GM18867 (cell line): ENCODE measurements at regions not wholly inside any gene's neighbourhood (a gene's known extent, or its start where the extent isn't known, plus 50 kb on each side); places are given as distances from the start of the nearest gene placed in this dataset.
"Not testable (repeated sequence)": the region's sequence is repeated elsewhere in the genome, so short reads cannot be mapped to it uniquely, and the experiment has no call there.

Experiments
- ATAC-seq: cut with Tn5 transposase; IDR thresholded peaks from one replicate; pipeline ENCODE4 v1.9.1; 2021; ENCODE audit warnings: mild to moderate bottlenecking, moderate library complexity; ENCODE audit not compliant: unreplicated experiment

DNA sequence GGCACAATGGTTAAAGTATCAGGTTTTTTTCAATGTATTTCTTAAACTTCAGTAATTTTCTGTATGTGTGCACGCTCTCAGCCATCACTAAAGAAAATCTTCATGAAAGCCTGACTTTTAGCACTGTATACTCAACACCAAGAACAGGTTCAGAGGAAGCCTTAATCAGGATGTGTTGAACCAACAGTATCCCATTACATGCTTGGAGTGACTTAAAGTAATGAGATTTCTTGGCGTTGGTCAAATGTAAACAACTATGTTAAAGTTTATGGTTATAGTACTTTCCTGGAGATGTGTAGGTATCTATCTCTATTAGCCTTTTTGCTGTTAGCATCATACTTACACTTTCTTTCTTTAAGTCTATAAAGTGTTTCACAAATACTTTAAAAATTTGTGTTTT is 335.0 kb downstream of the CCER1 start:
- ATAC-seq, result no peak

DNA sequence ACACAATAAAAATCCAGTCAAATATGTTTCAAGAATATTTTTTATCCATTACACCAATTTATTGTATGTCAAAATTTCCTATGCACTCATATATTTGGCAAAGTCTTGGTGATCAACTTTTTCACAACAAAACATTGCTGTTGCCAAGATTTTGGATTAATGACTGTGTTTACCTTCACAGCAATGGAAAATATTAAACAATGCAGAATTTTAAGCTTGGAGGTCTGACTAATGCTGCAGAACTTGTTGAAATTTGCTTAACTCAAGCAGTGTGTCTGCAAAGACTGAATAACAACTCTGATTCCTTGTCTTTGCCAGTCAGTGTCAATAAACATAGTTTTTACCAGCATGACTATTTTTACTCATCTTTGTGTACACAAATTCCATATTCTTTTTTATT is 336.4 kb downstream of the CCER1 start:
- ATAC-seq, result no peak

DNA sequence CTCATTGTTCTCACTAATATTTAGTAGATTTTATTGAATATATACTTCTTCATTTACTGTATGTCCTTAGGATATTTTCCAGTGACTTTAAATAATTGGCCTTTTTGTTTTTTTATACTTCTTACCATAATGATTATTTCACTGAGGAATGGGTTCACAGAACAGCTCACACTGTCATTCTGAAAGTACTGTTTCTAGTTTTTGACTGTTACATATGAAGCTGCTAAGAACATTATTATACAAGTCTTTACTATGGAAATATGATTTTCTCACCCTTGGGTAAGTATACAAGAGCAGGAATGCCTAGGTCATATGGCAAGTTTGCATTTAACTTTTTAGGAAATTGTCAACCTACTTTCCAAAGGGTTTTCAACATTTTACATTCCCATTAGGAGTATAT is 343.1 kb downstream of the CCER1 start:
- no peak for ATAC-seq

DNA sequence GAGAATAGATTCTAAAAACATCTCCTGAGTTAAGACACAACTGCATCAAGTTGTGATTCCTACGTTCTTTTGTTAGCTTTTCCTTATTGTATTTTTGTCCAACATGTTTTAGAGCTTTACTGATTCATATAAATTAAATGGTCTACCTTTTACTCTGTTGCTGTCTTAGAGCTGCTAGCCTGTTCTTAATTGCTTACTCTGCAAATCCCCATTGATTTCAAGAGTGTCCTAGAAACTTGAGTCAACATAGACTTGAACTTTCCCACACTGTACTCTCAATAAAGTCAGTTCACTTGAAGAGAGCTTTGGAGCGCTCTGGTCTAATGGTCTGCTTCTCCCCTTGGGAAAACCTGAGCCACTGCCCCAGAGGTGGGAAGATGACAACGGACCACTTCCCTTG is 343.9 kb downstream of the CCER1 start:
- ATAC-seq, result no peak

DNA sequence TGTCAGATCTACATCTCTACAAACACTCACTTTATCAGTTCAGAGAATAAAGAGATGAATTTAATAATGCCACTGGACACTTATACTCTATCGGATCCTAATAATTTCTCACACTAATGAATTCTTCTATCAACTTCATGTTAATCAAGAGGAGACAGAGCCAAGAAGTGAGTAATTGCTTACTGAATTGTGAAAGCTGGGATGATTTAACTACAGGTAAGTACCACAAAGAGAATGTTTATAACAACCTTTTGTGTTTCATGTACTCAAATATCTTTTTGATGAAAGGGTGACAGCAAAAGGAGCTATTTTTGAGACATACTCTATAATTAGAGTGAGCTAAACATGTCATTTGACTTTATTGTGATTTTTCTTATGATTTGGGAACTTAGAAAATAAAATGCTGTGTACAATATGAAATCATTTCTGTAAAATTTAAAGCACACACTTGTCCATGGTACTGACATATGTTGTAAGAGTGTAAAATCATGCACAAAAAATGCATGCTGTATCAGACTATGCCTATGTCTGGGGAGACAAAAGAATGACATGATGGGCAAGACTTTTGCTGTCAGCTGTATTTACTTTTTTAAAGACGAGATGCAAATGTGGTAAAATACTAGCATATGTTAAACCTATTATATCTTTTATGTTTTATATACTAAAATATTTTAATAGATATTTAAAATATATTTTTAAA is 361.2 kb downstream of the CCER1 start:
- ATAC-seq, result no peak

DNA sequence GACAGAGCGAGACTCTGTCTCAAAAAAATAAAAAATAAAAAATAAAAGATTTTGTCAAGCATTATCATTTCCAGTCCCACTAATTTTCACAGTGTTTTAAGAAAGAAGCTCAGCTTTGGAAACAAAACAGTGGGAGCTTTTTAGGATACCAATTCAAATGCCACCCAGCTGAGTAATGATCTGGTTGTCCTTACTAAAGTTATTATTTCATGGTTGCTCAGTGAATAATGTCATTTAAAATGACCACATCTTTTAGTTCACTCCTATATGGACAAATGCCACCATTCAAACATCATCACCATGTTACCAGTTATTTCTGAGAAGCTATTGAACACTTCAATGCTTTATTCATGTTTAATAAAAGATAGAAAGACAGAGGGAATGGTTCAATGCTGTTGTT is 365.0 kb downstream of the CCER1 start:
- no peak for ATAC-seq

DNA sequence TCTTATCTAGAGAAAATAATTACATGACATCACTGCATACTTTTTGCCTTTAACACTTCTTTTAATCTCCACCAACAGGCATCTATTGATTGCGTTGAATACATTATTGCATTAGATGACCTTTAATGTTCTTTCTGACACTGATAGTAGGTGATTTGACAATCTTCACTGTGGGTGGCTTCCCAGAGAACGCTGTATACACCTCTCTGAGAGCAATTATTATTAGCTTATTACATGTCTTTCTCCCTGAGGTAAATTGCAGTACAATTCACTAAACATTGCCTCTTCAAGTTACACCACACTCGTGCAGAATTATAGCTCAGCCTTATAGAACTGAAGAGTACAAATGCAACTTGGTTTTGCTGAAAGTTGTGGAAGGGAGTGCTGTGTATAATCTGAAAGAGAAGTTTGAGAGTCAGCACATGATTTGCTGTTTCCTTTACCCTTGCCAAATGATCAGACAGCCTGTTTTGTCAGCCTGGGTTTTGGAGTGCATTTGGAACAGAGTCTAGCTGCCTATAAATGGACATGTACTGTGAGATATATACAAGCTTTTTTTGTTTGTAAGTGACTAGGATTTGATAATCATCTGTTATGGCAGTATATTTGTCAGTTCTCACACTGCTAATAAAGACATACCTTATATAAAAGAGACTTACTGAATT is 369.2 kb downstream of the CCER1 start:
- ATAC-seq, result no peak

DNA sequence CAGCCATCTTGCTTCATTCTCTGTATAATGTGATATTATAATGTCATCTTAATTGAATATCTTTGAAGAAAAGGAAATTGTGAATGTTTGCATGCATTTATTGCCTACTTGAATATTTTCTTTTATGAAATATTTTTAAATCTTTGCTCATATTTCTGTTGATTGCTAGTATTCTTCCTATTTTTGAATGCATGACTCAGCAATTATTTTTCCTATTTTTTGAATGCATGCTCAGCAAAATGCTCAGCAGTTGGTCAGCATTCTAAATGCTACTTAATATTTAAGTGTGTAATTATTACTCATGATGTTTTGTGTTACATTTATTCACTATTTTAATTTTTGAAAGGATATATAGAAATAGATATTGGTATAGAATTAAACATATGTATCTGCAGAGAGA is 378.3 kb downstream of the CCER1 start:
- ATAC-seq, result no peak

DNA sequence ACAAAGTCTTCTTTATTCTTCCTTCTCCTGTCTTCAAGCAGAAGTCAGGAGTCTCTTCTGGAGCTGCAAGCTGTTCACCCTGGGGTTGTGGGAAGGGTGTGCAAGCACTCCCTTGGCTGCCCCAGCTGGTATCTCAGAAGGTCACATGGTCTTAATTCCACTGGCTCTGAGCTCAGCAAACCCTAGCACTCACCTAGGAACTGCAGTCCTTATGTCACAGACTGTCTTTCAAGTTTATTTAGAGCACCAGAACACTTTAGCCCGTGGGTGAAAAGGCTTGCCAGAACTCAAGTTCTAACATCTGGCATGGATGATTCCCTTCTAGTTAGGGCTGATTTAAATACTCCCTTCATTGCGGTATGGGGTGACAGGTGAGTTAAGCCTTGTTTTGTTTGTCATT is 379.0 kb downstream of the CCER1 start:
- ATAC-seq, result no peak

DNA sequence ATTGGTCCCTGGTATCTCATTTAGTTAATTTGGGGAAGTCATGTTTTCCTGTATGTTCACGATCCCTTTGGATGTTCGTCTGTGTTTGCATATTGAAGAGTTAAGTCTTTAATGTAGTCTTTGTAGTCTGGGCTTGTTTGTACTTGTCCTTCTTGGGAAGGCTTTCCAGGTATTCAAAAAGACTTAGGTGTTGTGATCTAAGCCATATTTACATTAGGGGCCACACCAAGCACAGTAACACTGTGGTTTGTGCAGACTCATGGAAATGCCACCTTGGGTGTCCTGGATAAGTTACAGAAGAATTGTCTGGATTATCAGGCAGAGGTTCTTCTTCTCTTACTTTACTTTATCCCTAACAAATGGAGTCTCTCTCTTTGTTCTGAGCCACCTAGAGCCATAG is 380.3 kb downstream of the CCER1 start:
- no peak for ATAC-seq

DNA sequence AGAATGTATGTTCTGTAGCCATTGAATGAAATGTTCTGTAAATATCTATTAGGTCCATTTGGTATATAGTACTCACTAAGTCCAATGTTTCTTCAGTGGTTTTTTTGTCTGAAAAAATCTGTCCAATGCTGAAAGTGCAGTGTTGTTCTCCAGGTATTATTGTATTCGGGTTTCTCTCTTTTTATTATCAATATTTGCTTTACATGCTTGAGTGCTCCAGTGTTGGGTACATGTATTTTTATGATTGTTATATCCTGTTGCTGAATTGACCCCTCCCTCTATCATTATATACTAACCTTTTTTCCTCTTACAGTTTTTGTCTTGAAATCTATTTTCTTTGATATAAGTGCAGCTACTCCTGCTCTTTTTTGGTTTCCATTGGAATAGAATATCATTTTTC is 382.2 kb downstream of the CCER1 start:
- ATAC-seq, result no peak

DNA sequence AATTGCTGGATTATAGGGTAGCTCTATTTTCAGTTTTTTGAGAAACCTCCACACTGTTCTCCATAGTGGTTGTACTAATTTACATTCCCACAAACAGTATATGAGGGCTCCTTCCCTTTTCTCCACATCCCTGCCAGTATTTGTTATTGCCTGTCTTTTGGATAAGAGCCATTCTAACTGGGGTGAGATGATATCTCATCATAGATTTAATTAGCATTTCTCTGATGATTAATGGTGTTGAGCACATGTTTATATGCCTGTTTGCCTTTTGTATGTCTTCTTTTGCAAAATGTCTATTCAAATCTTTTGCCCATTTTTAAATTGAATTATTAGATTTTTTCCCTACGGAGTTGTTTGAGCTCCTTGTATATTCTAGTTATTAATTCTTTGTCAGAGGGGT is 385.3 kb downstream of the CCER1 start:
- ATAC-seq, result no peak

DNA sequence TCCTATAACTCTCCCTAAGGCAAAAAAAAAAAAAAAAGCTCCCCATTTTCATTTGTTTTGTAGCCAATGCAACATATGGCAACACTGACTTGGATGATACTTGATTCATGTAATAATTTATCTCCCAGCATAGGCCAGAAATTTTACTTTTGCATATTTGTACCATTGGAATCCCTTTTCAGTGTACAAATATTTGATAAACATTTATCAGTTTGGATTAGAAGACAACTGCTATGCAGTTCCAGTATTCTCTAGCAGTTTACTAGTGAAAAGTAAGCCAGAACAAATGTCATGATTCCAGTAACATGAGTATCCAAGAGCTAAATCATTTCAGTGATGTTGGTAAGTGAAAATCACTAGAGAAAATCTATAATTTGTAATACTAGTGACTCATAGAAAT is 392.3 kb downstream of the CCER1 start:
- ATAC-seq, result no peak

DNA sequence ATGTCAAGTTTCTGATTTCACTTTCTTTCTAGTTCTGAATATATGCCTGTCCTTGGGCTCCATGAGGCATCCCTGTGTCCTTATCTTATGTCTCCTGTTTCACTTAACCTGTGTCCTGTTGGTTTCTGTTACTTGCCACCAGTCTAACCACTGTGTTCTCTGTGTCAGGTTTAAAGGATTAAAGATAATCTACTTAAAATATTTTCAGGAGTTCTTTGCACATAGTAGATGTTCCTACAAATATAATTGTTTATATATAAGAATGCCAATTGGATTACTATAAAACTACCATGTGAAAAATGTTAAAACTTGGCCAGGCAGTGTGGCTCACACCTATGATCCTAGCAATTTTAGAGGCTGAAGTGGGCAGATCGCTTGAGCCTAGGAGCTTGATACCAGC is 406.4 kb downstream of the CCER1 start:
- no peak for ATAC-seq

DNA sequence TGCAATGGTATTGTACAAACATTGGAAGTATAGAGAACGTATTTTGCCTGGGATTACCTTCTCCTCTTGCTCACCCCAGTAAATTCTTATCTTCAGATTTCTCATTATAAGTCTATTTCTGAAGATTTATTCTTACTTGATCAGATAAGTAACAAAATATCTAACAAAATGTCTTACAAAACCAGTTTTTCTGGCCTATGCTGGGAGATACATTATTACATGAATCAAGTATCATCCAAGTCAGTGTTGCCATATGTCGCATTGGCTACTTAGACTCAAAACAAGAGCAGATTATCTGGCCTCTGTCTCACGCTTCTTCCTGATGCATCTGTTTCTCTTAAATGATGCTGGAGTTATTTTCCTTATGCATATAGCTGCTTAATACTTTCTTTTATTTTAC is 408.5 kb downstream of the CCER1 start:
- ATAC-seq, result no peak

DNA sequence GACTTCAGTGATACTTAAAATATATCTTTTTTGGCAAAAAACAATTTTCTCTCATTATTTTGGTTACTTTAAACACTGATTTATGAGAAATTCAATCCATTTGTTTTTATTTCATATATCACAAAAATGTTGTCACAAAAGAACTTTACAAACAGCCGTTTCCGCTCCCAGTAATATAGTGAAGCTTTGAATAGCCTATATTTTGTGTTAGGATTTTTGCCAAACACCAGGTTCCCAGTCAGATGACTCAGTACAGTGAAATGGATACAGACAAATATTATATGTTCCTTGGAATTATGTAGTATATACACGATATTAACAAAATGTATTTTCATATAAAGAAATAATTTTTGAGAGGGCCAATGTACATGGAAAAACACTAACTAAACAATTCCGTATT is 411.1 kb downstream of the CCER1 start:
- no peak for ATAC-seq

DNA sequence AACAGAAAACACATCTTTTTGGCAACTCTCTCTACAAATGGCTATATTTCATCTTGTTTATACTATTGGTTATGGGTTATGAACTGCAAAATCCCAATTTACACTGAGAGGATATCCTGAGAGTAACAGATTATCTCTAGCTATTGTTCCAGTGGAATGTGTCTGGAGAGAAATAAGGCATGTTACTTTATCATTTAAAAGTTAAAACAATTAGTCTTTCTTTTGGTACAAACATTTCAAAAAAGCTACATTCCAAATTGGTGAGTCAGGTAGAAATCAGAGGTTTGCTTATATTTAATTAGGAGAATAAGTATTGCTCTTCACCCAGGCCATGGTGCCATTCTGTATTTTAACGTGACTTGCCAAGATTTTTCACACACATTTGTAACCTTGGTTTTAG is 411.6 kb downstream of the CCER1 start:
- no peak for ATAC-seq

DNA sequence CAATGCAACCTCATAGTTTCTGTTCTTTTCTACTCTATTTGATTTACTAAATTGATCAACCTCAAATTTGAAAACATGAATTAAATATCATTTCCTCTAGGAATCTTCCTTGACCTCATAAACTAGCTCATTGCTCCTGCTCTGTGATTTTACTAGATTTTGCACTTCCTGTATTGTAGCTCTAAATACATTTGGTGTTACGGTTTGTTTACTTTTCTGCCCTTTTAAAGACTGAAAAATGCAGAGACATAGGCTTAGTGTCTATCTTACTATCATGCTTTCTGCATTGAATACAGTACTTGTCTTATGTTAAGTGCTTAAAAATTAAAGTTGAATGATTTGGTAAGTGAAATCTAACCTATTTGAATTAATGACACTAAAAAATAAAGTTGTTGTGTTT is 412.1 kb downstream of the CCER1 start:
- not testable (repeated sequence) for ATAC-seq

DNA sequence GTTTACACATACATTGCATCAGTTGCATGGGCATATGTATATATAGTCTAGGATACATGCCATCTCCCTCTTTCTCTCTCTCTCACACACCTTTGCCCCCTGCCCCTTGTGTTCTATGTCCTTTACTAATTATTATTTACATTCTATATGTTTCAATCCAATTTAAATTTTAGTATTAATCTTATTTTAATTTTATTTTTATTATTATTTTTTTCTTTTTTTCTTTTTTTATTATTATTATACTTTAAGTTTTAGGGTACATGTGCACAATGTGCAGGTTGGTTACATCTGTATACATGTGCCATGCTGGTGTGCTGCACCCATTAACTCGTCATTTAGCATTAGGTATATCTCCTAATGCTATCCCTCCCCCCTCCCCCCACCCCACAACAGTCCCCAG is 421.1 kb downstream of the CCER1 start:
- ATAC-seq, result not testable (repeated sequence)

DNA sequence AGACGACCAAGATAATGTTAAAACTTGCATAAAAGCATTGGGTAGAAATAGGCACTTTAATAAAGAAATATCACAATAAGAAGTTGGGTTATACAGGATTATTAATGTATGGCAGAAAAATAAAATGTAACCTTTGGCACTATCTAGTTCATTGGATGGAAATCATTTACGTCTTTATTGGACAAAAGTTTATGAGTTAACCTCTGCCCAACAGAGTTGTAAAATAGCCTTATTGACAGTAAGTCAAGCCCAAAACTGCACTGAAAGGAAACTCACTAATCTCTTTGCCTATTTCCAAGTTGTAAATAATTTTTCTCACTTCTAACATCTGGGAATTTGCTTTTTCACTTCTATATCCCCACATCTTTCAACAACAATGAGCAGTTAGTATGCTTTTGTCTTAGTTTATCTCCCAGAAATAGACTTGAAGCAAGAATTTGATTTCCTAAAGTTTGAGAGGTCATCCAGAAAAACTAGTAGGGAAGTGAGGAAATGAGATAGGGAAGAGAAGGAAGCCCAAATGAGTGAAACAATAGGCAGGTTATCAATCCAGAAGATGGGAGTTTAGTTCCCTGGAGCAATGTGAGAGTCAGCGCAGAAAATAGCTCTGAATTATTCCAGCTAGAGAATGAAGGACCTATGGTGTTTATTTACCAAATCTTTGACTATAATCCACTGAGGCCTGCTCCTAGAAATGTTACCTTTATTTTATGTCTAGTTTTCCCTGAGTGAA is 434.8 kb downstream of the CCER1 start:
- no peak for ATAC-seq

DNA sequence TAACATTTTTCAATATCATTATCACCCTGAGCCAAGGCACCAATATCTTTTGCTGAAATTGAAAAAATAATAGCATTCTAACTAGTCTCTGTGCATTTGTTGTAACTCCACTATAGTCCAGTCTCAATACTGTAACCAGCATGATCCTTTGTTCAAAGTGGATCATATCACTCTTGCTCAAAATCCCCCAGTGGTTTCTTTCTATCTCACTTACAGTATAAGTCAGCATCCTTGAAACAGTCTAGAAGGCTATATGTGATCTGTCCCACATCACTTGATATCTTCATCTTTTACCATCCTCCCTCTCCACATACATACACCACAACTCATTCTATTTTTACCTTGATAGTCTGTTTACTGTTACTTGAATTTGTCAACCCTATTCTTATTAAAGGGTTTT is 435.7 kb downstream of the CCER1 start:
- no peak for ATAC-seq
